B cell (primary cell): ENCODE measurements at regions not wholly inside any gene's neighbourhood (a gene's known extent, or its start where the extent isn't known, plus 50 kb on each side); places are given as distances from the start of the nearest gene placed in this dataset.

Source experiments
- EZH2 ChIP-seq: IDR thresholded peaks from 2 replicates; pipeline ENCODE4 v1.6.1; 2012; ENCODE audit warnings: borderline replicate concordance, low read depth, mild to moderate bottlenecking, moderate library complexity, low read length; ENCODE audit not compliant: insufficient read depth, poor library complexity, severe bottlenecking
- TF ChIP-seq, protein P1 (sequence below): fragments of 200-600 bp; IDR thresholded peaks from one replicate; pipeline ENCODE4 v1.8.0; 2022; ENCODE audit warnings: antibody characterized with exemption, mild to moderate bottlenecking

GRCh38 chr14:54333511-54333910 is 63.3 kb upstream of the CDKN3 start:
- no peak for TF ChIP-seq EZH2
- TF ChIP-seq, protein P1, sequence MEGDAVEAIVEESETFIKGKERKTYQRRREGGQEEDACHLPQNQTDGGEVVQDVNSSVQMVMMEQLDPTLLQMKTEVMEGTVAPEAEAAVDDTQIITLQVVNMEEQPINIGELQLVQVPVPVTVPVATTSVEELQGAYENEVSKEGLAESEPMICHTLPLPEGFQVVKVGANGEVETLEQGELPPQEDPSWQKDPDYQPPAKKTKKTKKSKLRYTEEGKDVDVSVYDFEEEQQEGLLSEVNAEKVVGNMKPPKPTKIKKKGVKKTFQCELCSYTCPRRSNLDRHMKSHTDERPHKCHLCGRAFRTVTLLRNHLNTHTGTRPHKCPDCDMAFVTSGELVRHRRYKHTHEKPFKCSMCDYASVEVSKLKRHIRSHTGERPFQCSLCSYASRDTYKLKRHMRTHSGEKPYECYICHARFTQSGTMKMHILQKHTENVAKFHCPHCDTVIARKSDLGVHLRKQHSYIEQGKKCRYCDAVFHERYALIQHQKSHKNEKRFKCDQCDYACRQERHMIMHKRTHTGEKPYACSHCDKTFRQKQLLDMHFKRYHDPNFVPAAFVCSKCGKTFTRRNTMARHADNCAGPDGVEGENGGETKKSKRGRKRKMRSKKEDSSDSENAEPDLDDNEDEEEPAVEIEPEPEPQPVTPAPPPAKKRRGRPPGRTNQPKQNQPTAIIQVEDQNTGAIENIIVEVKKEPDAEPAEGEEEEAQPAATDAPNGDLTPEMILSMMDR, result no peak
